ENCODE measurements at regions not wholly inside any gene's neighbourhood (a gene's known extent, or its start where the extent isn't known, plus 50 kb on each side); places are given as distances from the start of the nearest gene placed in this dataset.
"Not testable (repeated sequence)": the region's sequence is repeated elsewhere in the genome, so short reads cannot be mapped to it uniquely, and the experiment has no call there.

DNA sequence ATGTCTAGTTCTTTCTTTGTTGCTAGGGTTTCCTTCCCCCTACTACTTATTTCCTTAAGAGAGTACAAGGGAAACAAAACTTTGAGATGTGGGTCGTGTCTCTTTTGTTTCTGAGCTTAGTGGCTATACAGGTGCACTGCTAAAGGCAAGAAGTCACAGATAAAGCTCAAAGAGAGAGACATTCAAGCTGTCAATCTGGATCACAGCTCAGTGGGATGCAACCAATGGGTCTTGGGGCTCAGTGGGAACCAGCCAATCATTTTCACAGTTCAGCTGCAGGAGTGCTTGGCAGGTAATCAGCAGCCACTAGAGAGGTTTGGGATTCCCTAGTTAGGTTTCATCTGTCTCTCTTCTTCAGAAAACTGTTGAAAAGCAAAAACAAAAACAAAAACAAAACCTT lies 135.4 kb upstream of the SGCD start:
- DNase-seq (ENCODE audit: low read depth in 2 of 2), result no peak

DNA sequence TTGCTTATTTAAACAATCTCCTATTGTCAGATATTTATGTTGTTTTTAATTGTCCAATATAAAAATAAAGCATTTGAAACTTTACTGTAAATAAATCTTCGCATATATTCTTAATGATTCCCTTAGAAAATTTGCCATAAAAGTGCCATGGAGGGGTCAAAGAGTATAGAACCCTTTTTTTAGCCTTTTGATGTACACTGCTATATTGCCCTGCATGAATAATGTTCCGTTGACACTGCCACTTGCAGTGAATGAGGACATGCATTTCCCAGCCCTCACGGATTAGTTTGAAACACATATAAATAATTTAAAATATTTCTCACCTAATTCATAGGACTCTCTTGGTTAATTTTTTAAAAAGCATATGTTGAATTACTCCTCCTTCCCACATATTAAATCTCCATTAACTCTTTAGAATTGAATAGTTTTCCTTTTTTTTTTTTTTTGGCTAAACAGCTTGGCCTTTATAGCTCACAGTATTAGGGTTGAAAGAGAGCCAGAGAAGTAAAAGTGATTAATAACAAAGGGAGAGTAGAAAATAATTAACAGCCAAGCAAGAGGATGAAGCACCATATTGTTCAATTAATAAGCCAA lies 129.8 kb upstream of the SGCD start:
- no peak for DNase-seq (ENCODE audit: low read depth in 2 of 2)

DNA sequence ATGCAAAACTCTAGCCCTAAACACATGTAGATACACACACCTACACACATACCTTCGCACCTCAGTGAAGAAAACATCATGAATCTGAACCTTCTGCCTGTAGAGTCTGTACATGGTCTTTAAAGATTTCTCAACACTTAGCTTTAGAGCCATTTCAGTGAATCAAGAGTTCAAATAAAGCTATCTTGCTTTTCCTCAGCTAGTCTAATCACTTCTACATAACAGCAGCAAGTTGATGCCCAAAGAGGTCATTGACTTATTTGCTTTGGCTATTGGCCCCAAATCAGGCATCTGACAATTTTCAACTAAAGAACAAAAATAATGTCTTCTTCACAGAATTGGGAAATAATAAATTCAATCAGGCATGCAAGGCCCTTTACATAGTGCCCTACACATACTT lies 127.9 kb upstream of the SGCD start:
- DNase-seq (ENCODE audit: low read depth in 2 of 2), result no peak

DNA sequence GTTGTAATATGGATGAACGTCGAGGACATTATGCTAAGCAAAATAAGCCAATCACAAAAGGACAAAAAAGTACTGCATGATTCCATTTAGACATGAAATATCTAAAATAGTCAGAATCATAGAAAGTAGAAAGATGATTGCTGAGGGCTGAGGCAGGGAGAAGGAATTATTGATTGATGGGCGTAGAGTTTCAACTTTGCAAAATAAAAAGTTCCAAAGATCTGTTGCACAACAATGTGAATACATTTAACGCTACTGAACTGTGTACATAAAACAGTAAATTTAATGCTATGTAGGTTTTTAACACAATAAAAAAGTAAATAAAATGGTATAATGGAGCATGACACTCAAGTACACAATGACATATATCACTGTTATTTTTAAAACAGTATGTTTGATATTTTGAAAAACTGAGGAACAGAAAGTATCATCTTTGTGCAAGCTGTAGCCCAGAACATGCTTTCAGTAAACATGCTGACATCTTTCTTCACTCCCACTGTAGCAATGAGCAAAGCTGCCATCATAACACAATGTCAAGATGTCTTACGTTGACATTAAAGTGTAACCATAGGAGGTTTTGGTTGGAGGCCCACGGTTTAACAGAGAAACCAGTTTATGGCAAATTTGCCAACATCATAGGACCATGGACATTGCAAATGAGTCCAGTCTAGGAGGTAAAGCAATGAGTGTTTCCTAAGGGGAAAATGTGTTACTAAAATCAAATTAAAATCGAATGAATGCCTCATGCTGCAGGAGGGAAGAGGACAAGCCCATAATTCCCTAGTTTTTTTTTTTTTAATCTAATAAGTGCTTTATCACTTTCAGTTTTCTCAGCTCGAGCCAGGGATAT lies 125.8 kb upstream of the SGCD start:
- DNase-seq (ENCODE audit: low read depth in 2 of 2), result no peak

DNA sequence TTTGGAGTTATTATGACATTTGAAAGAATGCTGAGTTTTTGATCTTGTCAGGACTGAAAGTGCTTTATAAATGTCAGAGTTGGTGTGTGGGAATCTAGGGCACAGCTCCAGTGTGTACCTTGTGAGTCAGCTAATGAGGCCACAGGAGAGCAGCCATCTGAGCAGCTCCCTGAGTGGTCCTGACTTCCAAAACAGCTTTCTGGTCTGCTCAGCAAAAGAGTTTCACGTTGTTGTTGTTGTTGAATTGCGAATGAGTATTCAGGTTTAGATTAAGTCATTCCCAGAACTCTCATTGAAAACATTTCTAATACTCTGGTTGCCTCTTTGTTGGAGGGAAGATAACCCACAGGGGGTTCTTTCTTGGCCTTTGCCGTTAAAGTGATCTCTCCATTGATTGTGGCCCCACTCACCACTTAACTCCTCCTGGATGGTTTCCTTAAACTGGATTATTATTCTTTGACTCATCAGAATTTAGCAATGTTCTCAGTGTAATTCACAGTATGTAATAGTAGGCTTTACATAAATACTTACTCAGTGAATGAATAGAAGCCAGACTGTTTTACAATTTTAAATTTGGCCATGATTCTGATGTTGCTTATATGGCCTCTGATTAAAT lies 125.1 kb upstream of the SGCD start:
- no peak for DNase-seq (ENCODE audit: low read depth in 2 of 2)

DNA sequence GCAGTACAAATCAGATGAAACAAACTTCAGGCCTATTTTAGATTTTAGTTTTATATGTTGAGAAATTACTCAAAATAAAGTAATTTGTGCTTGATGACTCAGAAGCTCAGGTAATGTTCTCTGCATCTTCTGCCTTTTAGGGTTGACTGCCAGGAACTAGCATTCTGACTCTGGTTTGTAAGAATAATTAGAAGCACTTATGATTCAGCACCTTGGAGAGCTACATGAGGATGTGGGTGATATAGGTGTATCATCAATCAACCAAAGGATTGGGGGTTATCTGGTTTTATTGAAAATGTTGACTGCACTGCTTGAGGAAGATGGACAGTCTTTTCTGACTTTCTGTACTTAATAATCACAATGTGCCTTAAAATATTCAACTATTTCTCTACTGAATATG lies 118.7 kb upstream of the SGCD start:
- DNase-seq (ENCODE audit: low read depth in 2 of 2), result no peak

DNA sequence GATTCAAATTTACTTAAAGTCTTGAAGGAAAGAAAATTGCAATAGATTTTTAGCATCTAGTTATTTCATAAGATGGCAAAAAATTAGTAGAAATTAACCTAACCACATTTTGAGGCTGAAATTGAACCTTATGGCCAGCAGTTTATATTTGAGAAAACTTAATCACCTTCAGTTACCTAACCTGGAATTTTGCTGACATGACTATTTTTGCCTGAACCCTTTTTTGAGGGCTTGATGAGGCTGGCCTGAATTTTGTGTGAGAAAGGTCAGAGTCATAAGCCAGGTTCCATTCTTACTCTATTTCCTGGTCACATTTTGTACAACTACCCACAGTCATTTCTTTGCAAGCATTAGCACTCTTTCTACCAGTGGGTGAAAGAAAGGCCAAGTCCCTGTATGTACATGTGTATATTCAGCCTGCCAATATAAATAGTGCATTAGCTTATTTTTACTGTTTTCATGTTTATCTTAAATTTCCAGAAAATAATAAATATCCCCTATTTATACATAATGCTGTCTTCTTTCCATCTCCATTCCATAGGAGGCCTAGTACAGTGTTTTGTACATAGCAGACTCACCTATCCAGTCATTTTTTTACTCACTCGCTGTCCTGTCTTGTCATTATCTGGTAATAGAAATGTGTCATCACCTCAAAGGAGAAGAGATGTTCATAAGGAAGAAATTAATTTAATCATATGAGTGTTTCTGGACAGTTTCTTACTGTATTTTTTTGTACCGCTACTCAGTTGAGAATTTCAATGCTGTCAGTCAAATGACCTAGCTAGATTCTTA lies 108.4 kb upstream of the SGCD start:
- no peak for DNase-seq (ENCODE audit: low read depth in 2 of 2)

DNA sequence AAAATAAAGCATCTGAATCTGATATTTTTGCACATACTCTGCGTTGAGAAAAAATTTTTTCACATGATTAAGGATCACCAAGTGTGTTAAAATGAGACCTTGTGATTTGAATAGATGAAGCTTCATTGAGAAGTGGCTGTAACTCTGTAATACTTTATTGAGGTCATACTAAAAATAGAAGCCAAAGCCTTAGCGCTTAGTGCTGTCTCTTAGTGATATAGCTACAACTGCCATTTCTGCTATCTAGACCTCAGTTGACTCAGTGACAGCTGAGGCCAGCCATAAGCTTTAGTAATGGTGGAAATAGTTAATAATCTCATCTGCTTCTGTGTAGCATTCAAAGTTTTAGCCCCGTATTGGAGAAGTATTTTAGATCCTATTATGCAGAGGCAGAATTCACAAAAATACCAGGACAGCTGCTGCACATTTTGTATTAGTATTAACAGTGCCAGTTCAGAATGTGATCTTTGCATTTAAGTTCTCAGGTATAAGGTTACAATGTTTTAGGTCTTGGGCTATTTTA lies 107.4 kb upstream of the SGCD start:
- DNase-seq (ENCODE audit: low read depth in 2 of 2), result no peak

DNA sequence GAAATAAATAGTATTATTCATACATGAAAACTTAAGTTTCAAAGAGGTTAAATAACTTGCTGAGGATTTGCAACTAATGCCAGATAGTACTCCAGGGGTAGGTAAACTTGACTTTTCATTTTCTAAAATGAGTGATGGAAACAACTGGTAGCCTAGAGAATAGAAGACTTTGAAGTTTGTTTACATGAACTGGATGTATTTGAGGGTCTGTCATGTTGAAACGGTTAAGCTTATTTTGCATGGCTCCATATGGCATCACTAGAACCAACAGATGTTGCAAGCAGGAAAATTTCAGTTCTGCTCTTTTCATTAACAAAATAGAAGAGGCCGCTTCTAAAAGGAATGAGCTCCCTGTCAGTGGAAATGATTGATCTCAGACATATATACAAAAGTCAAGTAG lies 105.1 kb upstream of the SGCD start:
- DNase-seq (ENCODE audit: low read depth in 2 of 2), result no peak

DNA sequence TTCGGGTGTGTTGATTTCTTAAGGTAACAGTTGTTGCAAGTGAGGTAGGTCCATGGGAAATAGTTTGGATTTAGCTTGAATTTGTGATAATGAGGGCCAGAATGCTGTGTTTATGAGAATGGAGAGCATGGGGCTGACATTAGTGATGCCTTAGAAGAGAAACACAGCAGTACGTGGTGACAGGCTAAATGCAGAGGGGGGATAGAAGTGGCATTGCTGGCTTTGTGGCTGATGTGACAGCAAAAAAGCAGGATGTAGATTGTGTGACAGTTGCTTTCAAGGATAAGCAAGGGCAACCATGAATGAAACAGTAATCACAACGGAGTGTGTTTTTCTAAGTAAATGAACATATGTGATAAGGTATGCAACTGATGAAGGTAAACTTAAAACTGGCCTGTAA lies 103.4 kb upstream of the SGCD start:
- no peak for DNase-seq (ENCODE audit: low read depth in 2 of 2)

DNA sequence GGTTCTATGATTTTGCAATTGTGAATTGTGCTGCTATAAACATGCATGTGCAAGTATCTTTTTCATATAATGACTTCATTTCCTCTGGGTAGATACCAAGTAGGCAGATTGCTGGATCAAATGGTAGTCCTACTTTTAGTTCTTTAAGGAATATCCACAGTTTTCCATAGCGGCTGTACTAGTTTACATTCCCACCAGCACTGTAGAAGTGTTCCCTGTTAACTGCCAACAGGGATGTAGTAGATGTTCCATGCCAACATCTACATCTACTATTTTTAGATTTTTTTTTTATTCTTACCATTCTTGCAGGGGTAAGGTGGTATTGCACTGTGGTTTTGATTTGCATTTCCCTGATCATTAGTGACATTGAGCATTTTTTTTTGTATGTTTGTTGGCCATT lies 100.5 kb upstream of the SGCD start:
- not testable (repeated sequence) for DNase-seq (ENCODE audit: low read depth in 2 of 2)

DNA sequence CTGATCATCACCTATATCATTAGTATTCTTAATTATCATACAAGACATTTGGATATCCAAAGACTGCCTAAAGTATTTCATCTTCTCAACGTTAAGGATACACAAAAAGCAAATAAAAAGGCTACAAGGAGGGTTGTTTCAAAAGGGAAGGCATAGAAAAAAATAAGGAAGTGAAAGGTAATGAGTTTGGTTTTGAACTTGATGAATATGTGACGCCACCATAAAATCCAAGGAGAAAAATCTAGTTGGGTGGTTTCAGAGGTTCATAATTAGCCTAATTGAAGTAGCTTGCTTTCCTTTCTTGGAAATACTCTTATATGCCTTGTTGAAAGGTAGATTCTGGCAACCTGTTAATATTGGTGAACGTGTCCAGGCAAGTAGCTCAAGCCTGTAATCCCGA lies 96.1 kb upstream of the SGCD start:
- DNase-seq (ENCODE audit: low read depth in 2 of 2), result no peak

DNA sequence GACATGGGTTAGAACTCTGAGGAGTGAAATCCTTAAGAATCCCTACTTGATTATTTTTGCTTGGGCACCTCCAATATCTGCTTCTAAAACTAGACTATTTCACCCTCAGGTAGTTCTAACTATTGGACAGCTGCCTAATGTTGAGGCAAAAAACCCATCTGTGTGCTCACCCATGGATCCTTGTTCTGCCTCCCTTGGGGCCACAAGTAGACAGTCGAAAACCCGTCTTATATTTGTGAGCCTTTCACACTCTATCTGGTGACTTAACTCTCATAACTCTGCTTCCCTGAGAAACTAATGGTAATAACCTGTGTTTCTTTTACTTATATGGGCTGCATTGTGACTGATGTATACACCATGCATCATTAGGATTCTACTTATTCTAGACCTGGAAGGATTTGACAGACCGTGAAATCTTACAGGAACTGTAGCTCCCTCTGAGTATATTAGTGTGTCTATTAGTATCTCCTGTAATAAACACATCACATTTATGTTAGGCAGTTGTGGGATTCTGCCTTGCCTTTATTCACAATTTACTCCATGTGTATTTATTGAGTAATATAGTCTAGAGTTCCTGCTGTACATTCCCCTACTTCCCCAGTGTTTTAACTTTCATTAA lies 94.6 kb upstream of the SGCD start:
- DNase-seq (ENCODE audit: low read depth in 2 of 2), result no peak

DNA sequence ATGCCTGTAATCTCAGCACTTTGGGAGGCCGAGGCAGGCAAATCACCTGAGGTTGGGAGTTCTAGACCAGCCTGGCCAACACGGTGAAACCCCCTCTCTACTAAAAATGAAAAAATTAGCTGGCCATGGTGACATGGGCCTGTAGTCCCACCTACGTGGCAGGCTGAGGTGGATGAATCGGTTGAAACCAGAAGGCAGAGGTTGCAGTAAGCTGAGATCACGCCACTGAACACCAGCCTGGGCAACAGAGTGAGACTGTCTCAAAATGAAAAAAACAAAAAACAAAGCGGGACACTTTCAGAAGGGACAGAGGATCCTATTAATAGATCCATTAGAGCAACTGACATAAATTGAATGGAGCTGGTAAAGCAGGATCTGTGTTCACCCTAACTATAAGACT lies 89.6 kb upstream of the SGCD start:
- DNase-seq (ENCODE audit: low read depth in 2 of 2), result no peak

DNA sequence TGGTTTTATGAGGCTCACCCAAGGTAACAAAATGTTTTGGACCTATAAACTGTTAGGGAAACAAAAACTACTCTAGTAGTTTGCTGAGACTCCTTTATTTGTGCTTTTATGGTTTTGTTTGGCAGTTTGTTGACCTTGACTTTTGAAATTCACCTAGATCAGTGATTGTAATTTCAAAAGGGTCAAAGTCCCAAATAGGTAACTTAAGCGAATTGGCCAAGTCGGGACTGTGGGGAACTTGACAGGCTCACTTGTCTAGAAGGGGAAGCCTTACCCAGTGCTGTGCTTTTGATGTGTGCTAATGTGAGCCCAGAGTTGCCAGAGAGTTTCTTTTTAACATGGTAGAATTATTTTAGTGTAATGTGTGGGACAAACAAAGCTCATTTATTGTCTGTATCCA lies 87.2 kb upstream of the SGCD start:
- DNase-seq (ENCODE audit: low read depth in 2 of 2), result no peak

DNA sequence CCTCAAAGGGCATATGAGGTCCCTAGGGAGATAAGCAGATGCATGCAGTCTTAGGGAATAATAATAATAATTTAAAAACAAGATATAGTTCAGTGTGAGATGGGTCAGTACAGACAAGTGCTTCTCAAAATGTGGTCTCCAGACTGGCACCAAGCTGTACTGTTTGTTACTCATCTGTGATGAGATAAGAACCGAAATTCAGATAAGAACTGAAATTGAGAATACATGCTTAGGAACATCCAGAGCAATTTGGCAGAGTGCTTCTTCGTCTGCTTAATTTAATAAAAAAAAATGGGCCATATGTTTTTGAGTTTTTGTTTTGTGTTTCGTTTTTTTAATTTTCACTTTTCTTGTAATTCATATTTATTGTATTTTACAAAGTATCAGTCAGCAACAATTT lies 86.5 kb upstream of the SGCD start:
- no peak for DNase-seq (ENCODE audit: low read depth in 2 of 2)

DNA sequence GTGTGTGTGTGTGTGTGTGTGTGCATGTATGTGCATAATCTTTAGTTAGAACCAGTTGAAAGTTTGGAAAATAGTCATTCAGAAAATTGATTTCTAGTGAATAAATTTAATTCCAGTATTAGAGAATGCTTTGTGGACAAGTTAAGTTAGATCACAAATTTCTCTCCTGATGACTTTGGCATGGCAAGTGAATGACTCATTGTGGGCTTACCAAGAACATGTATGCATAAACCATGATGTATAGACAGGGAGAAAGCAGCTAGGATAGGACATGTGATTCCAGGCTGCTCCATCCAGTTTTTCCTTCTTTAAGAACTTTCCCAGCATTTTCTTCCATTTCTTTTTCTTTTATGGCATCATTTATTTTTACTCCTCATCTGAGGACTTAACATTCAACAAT lies 85.7 kb upstream of the SGCD start:
- DNase-seq (ENCODE audit: low read depth in 2 of 2), result no peak

DNA sequence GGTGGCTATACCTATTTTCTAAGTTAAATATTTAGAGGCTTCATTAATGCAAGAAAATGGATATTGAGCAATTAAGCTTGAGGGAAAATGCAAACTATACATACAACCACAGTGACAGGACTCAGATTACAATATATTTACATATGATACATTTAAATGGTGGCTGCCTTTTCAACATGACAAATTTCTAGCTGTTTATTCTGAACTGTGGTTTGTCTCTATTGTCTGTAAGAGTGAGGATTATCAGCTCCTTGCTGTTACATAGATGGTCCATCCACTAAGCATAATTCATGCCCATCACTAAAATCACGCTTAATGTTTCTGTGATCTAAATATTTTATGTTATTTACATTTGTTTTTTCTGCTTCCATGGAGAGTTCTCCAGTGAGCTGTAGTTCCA lies 81.1 kb upstream of the SGCD start:
- DNase-seq (ENCODE audit: low read depth in 2 of 2), result no peak

DNA sequence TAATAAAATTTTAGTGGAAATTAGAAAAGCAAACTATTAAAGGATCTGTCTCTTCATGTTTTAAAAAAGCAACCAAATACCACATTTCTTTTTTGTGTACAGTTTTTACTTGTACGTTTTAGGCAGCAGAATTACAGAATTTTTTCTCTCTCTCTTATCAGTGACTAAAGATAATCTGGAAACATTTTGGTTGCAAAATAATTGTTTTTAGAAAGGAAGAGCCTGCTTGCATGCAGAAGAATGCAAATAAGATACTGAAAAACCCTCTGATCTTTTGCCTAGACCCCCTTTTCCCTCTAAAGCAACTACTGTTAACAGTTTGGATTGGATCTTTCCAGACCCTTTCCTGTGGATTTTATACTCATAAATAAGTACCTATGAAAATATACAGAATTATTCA lies 75.9 kb upstream of the SGCD start:
- no peak for DNase-seq (ENCODE audit: low read depth in 2 of 2)

DNA sequence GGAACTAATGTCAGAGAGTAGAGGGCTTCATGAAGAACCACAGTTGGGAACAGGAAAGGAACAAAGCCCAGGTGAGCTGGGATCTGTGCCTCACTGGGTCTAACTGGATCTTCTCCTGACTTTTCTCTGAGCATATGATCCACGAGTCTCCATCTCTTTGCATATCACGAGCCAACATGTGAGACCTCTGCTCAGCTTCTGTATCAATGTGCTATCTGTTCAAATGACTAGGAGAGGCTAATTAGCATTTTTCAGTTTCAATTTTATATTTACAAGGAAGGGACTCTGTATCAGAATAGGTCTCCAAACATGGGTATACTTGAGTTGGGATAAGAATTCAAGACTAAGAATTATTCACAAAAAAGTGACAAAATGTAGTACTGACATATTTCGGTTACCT lies 73.8 kb upstream of the SGCD start:
- no peak for DNase-seq (ENCODE audit: low read depth in 2 of 2)

DNA sequence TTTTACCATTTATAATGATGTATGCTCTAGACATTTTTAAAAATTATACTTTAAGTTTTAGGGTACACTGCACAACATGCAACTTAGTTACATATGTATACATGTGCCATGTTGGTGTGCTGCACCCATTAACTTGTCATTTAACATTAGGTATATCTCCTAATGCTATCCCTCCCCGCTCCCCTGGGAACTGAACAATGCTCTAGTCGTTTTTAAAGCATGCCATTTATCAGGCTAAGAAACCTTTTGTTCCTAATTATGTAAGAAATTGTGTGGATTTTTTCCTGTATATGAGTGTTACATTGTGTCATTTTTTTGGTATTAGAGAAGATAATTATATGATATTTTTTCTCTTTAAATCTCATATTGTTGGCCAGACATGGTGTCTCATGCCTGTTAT lies 72.8 kb upstream of the SGCD start:
- DNase-seq (ENCODE audit: low read depth in 2 of 2), result no peak

DNA sequence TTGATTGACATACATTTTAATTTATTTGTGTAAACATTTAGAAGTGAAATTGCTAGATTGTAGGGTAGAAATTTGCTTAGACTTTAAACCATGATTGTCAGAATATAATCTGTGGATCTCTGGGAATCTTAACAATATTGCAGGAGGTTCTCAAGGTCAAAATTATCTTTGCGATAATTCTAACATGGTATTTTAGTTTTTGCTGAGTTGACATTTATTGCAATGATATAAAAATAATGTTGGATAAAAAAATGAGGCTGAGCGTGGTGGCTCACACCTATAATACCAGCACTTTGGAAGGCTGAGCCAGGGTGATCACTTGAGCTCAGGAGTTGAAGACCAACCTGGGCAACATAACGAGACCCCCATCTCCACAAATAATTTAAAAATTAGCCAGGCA lies 70.3 kb upstream of the SGCD start:
- DNase-seq (ENCODE audit: low read depth in 2 of 2), result no peak
